ENCODE measurements at regions not wholly inside any gene's neighbourhood (a gene's known extent, or its start where the extent isn't known, plus 50 kb on each side); places are given as distances from the start of the nearest gene placed in this dataset.

DNA sequence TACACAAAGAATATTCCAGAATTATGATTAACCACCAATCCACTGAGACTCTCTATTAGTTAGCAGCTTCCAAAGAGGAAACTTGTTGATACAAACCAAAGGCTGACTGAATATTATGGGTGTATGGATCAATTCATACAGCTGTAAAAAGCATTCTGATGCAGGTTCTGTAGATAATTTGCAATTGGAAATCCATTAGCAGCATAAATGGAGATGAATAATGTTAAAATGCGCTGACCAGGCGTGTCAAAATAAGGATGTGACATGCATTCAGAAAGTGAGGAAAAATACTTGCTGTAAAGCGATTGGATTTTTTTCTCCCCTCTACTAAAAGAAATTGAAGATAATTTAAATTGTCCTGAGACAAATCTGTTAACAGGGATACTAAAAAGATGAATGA is 169.0 kb upstream of the DDX18 start:
- Histone ChIP-seq H3K4me3 (ENCODE audit: low read depth in 1 of 3, low read length in 3 of 3) (no peak overlapping the region), H3K4me1 (ENCODE audit: control insufficient read depth in 4 of 4, insufficient read depth in 4 of 4, low read length in 3 of 4) (no peaks in the 10 kb centered on the region), H3K9ac (ENCODE audit: low read depth in 1 of 2, low read length in 2 of 2) (no peak overlapping the region), H3K9me3 (ENCODE audit: control insufficient read depth in 4 of 4, low read length in 3 of 4) (no peaks in the 10 kb centered on the region), H3K27me3 (ENCODE audit: control insufficient read depth in 4 of 4, insufficient read depth in 4 of 4, low read length in 3 of 4) (no peaks in the 10 kb centered on the region), H3K36me3 (ENCODE audit: control insufficient read depth in 4 of 4, insufficient read depth in 3 of 4, low read depth in 1 of 4, low read length in 3 of 4) (no peaks in the 10 kb centered on the region), H3K27ac (ENCODE audit: low read depth in 1 of 2, low read length in 2 of 2) (no peak overlapping the region)
- DNase-seq (ENCODE audit: low spot score), result no peak
- WGBS, result 62% methylated on average over 3 of the region's 3 CpGs
- no peak for TF ChIP-seq NR2F2 (IDR thresholded peaks at IDR 0.05)
- no peak for TF ChIP-seq FOXA1 (IDR thresholded peaks at IDR 0.05)
- TF ChIP-seq YY1 (IDR thresholded peaks at IDR 0.05), result no peak
- TF ChIP-seq, protein P1, sequence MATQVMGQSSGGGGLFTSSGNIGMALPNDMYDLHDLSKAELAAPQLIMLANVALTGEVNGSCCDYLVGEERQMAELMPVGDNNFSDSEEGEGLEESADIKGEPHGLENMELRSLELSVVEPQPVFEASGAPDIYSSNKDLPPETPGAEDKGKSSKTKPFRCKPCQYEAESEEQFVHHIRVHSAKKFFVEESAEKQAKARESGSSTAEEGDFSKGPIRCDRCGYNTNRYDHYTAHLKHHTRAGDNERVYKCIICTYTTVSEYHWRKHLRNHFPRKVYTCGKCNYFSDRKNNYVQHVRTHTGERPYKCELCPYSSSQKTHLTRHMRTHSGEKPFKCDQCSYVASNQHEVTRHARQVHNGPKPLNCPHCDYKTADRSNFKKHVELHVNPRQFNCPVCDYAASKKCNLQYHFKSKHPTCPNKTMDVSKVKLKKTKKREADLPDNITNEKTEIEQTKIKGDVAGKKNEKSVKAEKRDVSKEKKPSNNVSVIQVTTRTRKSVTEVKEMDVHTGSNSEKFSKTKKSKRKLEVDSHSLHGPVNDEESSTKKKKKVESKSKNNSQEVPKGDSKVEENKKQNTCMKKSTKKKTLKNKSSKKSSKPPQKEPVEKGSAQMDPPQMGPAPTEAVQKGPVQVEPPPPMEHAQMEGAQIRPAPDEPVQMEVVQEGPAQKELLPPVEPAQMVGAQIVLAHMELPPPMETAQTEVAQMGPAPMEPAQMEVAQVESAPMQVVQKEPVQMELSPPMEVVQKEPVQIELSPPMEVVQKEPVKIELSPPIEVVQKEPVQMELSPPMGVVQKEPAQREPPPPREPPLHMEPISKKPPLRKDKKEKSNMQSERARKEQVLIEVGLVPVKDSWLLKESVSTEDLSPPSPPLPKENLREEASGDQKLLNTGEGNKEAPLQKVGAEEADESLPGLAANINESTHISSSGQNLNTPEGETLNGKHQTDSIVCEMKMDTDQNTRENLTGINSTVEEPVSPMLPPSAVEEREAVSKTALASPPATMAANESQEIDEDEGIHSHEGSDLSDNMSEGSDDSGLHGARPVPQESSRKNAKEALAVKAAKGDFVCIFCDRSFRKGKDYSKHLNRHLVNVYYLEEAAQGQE (IDR thresholded peaks at IDR 0.05), result no peak
- TF ChIP-seq SP1 (IDR thresholded peaks at IDR 0.05), result no peak
- TF ChIP-seq HNF4A (conservative IDR thresholded peaks at IDR 0.05), result no peak
- no peak for TF ChIP-seq RXRA (IDR thresholded peaks at IDR 0.05)
- no peak for TF ChIP-seq EGR1 (IDR thresholded peaks at IDR 0.05; ENCODE audit: low read depth in 2 of 2)
- TF ChIP-seq GABPA (IDR thresholded peaks at IDR 0.05 in 1 of 2, conservative IDR thresholded peaks at IDR 0.05 in 1 of 2), result no peak
- no peak for TF ChIP-seq TAF1 (conservative IDR thresholded peaks at IDR 0.05)
- no peak for TF ChIP-seq HNF4G (IDR thresholded peaks at IDR 0.05)
- TF ChIP-seq JUND (IDR thresholded peaks at IDR 0.05), result no peak
- TF ChIP-seq FOXA2 (IDR thresholded peaks at IDR 0.05), result no peak
- no peak for TF ChIP-seq RAD21 (IDR thresholded peaks at IDR 0.05)
- TF ChIP-seq, protein P2, sequence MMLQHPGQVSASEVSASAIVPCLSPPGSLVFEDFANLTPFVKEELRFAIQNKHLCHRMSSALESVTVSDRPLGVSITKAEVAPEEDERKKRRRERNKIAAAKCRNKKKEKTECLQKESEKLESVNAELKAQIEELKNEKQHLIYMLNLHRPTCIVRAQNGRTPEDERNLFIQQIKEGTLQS (IDR thresholded peaks at IDR 0.05), result no peak
- TF ChIP-seq, protein P3, sequence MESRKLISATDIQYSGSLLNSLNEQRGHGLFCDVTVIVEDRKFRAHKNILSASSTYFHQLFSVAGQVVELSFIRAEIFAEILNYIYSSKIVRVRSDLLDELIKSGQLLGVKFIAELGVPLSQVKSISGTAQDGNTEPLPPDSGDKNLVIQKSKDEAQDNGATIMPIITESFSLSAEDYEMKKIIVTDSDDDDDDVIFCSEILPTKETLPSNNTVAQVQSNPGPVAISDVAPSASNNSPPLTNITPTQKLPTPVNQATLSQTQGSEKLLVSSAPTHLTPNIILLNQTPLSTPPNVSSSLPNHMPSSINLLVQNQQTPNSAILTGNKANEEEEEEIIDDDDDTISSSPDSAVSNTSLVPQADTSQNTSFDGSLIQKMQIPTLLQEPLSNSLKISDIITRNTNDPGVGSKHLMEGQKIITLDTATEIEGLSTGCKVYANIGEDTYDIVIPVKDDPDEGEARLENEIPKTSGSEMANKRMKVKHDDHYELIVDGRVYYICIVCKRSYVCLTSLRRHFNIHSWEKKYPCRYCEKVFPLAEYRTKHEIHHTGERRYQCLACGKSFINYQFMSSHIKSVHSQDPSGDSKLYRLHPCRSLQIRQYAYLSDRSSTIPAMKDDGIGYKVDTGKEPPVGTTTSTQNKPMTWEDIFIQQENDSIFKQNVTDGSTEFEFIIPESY (IDR thresholded peaks at IDR 0.05), result no peak
- TF ChIP-seq, protein P4, sequence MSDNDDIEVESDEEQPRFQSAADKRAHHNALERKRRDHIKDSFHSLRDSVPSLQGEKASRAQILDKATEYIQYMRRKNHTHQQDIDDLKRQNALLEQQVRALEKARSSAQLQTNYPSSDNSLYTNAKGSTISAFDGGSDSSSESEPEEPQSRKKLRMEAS (IDR thresholded peaks at IDR 0.05), result no peak

DNA sequence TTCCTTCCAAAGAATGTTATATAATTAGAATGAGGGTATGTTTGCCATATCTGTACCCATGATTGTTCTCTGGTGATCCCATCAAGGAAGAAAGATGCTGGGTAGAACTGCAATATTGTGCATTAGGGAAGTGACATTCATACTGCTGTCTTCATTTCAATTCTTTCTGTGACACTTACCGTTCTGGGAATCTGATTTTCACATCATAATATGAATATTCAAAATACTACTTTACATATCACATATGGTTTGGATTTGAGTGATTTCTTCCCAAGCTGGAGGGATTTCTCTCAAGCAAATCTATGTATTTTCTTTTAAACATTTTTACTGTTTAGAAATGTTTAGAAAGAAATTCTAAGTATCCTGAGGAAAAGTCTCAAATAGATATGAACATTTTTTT is 168.4 kb upstream of the DDX18 start:
- Histone ChIP-seq H3K9me3 (ENCODE audit: control insufficient read depth in 4 of 4, low read length in 3 of 4) (no peaks in the 10 kb centered on the region), H3K27ac (ENCODE audit: low read depth in 1 of 2, low read length in 2 of 2) (no peak overlapping the region), H3K4me3 (ENCODE audit: low read depth in 1 of 3, low read length in 3 of 3) (no peak overlapping the region), H3K36me3 (ENCODE audit: control insufficient read depth in 4 of 4, insufficient read depth in 3 of 4, low read depth in 1 of 4, low read length in 3 of 4) (no peaks in the 10 kb centered on the region), H3K4me1 (ENCODE audit: control insufficient read depth in 4 of 4, insufficient read depth in 4 of 4, low read length in 3 of 4) (no peaks in the 10 kb centered on the region), H3K27me3 (ENCODE audit: control insufficient read depth in 4 of 4, insufficient read depth in 4 of 4, low read length in 3 of 4) (no peaks in the 10 kb centered on the region), H3K9ac (ENCODE audit: low read depth in 1 of 2, low read length in 2 of 2) (no peak overlapping the region)
- DNase-seq (ENCODE audit: low spot score), result no peak
- 68% methylated on average over 1 of the region's 1 CpG for WGBS
- TF ChIP-seq SP1 (IDR thresholded peaks at IDR 0.05) (no peak), TAF1 (conservative IDR thresholded peaks at IDR 0.05) (no peak), YY1 (IDR thresholded peaks at IDR 0.05) (no peak), JUND (IDR thresholded peaks at IDR 0.05) (no peak), FOXA1 (IDR thresholded peaks at IDR 0.05) (no peak), HNF4G (IDR thresholded peaks at IDR 0.05) (no peak), GABPA (IDR thresholded peaks at IDR 0.05 in 1 of 2, conservative IDR thresholded peaks at IDR 0.05 in 1 of 2) (no peak), HNF4A (conservative IDR thresholded peaks at IDR 0.05) (no peak), FOXA2 (IDR thresholded peaks at IDR 0.05) (no peak), EGR1 (IDR thresholded peaks at IDR 0.05; ENCODE audit: low read depth in 2 of 2) (no peak), RAD21 (IDR thresholded peaks at IDR 0.05) (no peak)
- TF ChIP-seq, protein P3 (IDR thresholded peaks at IDR 0.05), result no peak
- TF ChIP-seq, protein P5, sequence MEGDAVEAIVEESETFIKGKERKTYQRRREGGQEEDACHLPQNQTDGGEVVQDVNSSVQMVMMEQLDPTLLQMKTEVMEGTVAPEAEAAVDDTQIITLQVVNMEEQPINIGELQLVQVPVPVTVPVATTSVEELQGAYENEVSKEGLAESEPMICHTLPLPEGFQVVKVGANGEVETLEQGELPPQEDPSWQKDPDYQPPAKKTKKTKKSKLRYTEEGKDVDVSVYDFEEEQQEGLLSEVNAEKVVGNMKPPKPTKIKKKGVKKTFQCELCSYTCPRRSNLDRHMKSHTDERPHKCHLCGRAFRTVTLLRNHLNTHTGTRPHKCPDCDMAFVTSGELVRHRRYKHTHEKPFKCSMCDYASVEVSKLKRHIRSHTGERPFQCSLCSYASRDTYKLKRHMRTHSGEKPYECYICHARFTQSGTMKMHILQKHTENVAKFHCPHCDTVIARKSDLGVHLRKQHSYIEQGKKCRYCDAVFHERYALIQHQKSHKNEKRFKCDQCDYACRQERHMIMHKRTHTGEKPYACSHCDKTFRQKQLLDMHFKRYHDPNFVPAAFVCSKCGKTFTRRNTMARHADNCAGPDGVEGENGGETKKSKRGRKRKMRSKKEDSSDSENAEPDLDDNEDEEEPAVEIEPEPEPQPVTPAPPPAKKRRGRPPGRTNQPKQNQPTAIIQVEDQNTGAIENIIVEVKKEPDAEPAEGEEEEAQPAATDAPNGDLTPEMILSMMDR (IDR thresholded peaks at IDR 0.05; ENCODE audit: low read depth, low read length, missing input control), result no peak
- TF ChIP-seq, protein P2 (IDR thresholded peaks at IDR 0.05), result no peak
- TF ChIP-seq, protein P4 (IDR thresholded peaks at IDR 0.05), result no peak

Data from liver (tissue), 8 donors.